Adrenal gland (tissue), 5 donors: ENCODE measurements at regions not wholly inside any gene's neighbourhood (a gene's known extent, or its start where the extent isn't known, plus 50 kb on each side); places are given as distances from the start of the nearest gene placed in this dataset.

Source experiments
- CTCF ChIP-seq, 6 experiments: fragments of 450-650 bp in 4 of 6; fragments of 200-600 bp in 2 of 6; sonication (generic) in 1 of 6; IDR thresholded peaks; 1 replicate in 5 of 6; 2 replicates in 1 of 6; pipeline versions ENCODE4 v1.5.1 to v1.8.0; 2016 to 2021; ENCODE audit warnings: antibody characterized with exemption in 6 of 6, mild to moderate bottlenecking in 2 of 6, moderate library complexity in 1 of 6
- POLR2A ChIP-seq, 2 donors: fragments of 450-650 bp; IDR thresholded peaks; one replicate each; pipeline ENCODE4 v1.6.1; 2017; ENCODE audit warnings: antibody characterized with exemption in 2 of 2, mild to moderate bottlenecking in 2 of 2, moderate library complexity in 1 of 2
- donor health status: DM: no; HTN: no; CAD: no.

- TF ChIP-seq CTCF (IDR thresholded peaks at IDR 0.05), result no peak
- TF ChIP-seq POLR2A (IDR thresholded peaks at IDR 0.05), result no peak
Measured at GRCh38 chr1:57600424-57600823, 176.6 kb upstream of the DAB1 start.
